ENCODE measurements at regions not wholly inside any gene's neighbourhood (a gene's known extent, or its start where the extent isn't known, plus 50 kb on each side); places are given as distances from the start of the nearest gene placed in this dataset.
"Not testable (repeated sequence)": the region's sequence is repeated elsewhere in the genome, so short reads cannot be mapped to it uniquely, and the experiment has no call there.

DNA sequence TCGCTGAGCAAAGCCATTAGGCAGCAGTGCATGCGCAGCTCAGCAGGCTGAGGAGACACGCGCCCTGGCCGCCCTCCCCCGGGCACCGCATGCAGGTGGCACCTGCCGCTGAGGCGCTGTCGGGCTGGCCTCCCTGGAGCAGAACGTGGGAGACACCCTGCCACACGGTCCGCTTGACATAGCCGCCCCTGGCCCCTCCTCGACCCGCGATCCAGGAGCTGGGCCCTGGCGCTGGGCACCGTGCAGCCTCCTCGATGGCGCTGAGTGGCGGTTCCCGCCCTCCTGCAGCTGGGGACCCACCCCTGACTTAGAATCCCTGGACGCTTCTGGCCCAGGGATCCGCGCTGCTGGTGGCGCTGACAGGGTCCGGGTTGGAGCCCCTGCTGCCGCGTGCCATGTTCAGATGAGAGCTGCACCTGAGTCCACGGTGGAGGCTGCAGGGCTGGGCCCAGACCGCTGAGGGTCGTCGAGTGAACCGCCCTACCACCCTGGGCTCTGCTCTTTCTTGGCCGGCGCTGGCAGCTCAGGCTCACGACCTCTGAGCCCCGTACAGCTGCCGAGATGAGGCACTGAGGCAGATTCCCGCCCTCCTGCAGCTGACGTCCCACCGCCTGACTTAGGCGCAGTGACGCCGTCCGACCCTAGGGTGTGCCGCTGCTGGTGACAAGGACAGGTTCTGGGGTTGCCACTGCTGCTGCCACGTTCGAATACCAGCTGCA lies 116.8 kb downstream of the OR13A1 start:
- DNase-seq (ENCODE audit: low spot score), result no peak

DNA sequence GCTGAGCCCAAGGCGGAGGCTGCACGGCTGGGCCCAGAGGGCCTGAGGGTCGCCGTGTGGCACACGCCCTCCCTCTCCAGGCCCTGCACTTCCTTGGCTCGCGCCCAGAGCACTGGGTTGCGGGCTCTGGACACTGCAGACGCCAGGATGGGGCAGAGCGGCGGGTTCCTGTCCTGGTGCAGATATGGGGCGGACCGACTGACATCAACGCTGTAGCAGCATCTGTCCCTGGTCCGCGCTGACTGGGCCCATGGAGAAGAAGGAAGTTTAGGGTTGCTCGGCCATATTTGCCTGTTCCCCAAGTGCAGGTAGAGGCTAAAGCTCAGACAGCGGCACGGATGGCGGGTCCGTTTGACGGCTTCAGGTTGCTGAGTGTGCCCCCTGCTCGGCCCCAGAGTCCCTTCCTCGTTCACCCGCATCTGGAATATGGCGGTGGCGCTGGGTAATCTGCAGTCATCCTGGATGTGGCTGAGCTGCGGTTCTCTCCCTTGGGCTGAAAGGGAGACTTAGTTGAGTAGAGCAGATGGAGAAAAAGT lies 116.1 kb downstream of the OR13A1 start:
- DNase-seq (ENCODE audit: low spot score), result no peak

DNA sequence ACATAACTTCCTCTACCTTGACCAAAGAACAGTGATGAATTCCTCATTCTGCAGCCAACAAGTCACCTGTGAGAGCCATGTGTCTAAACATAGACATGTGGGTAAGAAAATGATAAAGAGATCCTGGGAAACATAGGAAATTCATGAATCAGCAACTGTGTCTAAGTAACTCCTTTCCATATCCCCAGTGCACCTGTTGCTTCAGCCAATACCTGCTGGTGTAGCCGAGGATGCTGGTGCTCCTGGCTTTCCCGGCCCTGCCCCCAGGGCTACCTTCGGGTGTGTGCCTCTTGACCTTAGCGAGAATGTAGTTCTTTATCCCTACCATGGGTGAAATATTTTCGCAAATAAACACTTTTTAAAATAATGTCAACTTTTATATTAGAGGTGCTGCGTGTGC lies 114.1 kb downstream of the OR13A1 start:
- DNase-seq (ENCODE audit: low spot score), result no peak

DNA sequence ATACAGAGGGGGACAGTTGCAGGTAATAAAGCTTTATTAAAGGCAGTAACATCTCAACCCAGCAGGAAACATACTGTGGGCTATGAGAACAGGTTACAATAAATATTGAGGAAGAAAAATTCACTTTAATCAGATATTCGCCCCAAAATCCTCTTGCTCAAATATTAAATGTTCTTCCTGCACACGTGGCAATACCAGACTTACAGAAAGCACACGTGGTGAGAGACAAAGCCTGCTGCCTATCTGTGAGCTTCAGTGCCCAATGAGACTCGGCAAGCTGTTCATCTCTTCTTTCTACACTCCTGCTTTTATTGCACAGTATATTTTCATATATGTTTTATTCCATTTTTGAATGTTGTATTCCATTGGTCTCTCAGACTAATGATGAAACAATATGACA lies 113.2 kb downstream of the OR13A1 start:
- no peak for DNase-seq (ENCODE audit: low spot score)

DNA sequence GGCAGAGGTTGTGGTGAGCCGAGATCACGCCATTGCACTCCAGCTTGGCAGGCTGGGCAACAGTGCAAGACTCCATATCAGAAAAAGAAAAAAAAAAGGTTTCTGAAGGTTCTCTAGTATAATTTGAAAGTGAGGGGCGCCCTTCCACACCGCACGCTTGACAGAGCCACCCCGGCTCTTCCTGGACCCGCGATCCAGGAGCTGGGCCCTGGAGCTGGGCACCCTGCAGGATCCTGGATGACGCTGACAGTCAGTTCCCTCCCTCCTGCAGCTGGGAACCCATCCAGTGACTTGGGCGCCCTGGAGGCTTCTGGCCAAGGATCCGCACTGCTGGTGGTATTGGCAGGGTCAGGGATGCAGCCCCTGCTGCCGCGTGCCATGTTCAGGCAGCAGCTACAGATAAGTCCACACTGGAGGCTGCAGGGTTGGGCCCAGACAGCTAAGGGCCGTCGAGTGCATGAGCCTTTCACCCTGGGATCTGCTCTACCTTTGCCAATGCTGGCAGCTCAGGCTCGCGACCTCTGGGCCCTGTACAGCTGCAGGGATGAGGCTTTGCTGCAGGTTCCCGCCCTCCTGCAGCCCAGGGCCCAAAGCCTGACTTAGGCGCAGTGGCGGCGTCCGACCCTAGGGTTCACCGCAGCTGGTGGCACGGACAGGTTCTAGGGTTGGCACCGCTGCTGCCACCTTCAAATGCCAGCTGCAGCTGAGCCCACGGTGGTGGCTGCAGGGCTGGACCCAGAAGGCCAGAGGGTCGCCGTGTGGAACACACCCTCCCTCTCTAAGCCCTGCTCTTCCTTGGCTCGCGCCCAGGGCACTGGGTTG lies 110.2 kb downstream of the OR13A1 start:
- DNase-seq (ENCODE audit: low spot score), result no peak

DNA sequence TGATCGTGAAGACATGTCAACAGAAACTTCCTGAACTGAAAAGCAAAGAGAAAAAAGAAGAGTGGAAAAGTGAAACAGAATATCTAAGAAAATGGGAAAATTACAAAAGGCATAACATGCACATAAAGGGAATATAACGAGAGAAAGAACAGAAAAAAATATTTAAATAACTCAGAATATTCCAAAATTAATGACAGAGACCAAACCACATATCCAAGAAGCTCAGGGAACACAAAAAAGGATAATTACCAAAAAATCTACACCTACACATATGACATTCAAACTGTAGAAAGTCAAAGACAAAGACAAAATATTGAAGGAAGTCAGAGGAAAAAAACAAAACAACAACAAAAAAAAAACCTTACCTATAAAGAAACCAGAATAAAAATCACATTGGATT lies 105.5 kb downstream of the OR13A1 start:
- no peak for DNase-seq (ENCODE audit: low spot score)

DNA sequence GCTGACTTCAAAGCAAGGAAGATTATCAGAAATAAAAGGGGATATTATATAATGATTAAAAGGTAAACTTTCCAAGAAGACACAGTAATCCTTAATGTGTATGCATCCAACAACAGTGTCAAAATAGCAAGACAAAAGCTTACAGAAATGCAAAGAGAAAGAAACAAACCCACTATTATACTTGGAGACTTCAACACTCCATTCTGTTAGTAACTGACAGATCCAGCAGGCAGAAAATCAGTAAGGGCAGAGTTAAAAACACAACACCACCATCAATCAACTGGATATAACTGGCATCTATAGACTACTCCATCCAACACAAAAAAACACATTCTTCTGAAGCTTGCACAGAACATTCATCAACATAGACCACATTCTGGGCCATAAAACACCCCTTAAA lies 103.8 kb downstream of the OR13A1 start:
- DNase-seq (ENCODE audit: low spot score), result no peak

DNA sequence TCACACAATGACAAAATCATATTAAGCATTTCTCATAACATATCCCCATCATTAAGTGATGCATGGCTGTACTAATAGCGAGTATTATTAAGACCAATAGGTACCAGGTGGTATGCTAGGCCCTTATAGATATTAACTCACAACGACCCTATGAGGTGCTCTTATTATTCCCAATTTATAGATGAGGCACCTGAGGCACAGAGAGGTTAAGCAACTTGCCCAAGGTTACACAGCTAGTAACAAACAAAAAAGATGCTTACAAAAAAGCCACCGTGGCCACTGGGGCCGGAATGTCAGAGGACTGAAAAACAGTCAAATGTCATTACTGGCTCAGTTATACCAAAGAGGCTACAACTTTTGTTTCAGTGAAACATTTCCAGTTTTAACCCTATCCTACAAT lies 96.0 kb downstream of the OR13A1 start:
- no peak for DNase-seq (ENCODE audit: low spot score)

DNA sequence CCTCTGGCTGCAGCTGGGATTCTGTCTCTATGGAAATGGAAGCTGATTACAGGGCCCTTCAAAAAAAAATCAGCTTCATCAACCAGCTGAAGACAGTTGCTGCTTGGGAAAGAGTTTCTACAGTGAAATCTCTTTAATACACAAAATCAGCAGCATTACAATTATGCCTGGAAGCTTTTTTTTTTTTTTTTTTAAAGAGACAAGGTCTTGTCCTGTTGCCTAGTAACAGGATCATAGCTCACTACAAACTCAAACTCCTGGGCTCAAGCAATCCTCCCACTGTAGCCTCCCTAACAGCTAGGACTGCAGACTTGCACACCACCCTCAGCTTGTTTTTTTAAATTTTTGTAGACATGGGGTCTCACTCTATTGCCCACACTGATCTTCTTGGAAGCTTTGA lies 94.5 kb downstream of the OR13A1 start:
- DNase-seq (ENCODE audit: low spot score), result no peak

DNA sequence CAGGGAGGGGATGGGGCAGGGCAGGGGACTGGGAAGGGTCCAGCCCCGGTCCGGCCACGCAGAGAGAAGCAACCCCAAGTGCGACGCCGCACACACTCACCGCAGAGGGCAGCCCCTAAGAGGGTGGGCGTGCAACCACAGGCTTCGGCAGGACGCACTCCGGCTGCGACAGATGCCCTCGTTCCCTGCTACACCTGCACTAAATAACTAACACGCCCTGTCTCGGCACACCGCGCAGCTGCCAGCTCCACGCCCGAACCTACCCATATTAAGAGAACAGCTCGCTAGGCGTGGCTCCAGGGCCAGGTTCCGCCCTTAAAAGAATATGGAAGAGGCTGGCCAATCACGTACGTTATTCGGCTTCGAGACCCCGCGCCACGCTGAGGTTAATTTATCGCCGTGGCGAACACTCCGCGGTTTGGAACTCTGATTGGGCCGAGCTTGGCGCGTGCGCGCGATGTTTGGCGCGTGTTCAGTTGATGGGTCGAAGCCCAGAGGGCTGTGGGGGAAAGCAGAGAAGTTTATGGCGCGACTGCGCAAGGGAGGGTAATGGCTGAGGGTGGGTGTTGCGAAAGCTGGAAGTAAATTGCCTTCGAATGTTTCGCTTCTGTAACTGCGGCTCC lies 91.1 kb downstream of the OR13A1 start:
- no peak for DNase-seq (ENCODE audit: low spot score)

DNA sequence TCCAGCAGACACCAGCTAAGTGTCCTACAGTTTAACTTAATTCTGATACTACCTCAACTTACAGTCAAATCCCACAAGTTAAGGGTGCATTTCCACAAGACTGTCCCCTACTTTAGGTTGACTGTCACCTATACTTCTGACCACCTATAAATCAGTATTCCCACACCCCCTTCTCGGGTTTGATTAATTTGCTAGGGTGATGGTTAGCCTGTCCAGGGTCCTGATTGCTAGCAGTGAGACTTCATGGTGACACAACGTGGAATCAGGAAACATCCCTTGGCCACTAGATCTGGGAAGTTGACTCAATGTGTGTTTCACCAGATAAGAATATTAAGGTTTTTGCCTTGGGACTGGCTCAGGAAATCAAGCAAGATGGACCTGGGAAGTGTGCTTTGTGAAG lies 88.4 kb downstream of the OR13A1 start:
- no peak for DNase-seq (ENCODE audit: low spot score)

DNA sequence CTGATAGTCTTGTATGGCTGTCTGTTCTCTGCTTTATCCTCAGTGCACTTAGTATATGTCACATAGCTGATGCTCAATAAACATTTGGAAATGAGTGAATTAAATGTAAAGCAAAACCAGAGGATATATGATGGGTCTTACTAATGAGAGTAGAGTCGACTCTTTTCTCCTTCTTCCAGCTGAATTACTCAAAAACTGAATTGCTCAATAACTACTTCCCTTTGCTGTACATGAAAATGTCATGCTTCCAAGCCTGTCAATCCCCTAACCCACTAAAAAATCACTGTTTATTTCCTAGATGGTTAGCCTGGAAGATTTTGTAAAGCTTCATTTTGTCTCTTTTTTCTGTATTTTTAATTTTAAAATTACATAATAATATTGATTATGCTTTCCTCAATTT lies 88.0 kb downstream of the OR13A1 start:
- no peak for DNase-seq (ENCODE audit: low spot score)

DNA sequence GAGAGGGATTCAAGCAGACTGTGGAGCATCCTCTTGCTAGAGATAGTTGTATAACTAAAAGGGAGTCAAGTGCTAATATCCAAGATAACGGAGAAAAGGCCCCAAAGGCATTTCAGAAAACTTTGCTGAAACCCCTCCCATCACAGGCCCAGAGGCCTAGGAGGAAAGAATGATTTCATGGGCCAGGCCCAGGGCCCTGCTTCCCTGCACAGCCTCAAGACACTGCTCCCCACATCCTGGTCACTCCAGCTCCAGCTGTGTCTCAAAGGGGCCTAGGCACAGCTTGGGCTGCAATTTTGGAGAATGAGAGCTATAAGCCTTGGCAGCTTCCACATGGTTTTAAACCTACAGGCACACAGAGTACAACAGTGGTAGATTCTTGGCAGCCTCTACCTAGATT lies 85.6 kb downstream of the OR13A1 start:
- DNase-seq (ENCODE audit: low spot score), result no peak

DNA sequence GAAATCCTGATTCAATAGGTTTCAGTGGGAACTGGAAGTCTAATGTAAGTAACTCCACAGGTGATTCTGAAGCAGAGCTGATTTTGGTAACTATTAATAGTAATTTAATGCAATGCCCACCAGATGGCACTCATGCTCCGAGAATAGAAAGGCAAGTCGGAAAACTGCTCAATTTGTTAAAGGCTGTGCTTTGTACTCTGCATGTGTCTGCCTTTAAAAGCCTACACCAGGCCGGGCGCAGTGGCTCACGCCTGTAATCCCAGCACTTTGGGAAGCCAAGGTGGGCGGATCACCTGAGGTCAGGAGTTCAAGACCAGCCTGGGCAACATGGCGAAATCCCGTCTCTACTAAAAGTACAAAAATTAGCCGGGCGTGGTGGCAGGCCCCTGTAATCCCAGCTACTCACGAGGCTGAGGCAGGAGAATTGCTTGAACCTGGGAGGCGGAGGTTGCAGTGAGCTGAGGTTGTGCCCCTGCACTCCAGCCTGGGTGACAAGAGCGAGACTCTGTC lies 80.1 kb downstream of the OR13A1 start:
- DNase-seq (ENCODE audit: low spot score), result peak; percentile 87

DNA sequence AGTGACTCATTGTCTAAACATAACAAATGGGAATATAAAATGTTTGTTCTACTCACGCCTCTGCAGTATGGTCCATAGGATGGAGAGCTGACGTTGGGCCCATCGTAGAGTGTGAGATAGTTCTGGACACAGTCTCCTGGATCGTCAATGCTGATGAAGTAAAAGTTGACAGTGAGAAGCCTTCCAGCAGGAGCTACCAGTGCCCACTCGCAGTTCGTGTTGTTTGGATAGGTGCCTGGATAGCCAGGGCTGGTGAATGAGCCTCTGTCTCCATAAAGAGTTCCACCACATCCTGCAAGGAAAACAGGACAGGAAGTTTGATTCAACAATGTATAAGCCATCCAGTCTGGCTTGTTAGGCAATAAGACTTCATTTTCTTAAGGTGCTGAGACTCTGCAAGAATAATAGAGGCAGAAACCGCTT lies 79.6 kb downstream of the OR13A1 start:
- DNase-seq (ENCODE audit: low spot score), result no peak

DNA sequence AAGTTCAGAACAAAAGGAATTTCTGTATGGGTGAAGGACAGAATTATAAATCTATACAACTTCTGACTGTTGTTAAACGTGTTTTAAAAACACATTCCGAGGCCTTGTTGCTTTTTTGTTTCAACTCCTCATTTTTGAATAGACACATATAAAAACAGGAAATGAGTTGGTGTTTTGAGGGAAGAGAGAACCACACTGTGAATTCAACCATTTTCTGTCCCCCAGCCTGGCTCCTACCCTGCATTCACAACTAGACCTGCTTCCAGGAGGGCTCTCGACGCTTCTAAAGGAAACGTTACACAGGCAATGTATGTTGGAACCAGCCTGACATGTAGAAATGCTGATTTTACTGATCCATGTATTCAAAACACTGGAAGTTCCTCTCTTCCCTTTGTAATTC lies 76.5 kb downstream of the OR13A1 start:
- no peak for DNase-seq (ENCODE audit: low spot score)

DNA sequence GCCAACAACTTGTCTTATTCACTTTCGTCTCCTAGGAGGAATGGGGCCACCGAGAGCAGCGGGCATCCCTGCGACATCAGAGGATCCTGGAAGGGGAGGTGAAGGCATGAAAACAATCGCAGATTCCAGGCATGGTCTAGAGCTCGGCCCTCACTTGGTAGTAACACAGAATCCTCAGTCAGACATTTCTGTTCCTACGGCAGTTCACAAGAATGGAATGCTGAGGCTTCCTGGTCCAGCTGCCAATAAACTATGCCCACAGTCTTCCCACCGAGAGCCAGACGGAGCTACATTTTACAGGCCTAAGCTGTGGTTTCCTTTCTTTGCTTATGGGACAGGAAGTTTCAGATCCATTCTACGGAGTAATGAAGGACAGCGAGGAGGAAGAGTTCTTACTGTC lies 75.8 kb downstream of the OR13A1 start:
- DNase-seq (ENCODE audit: low spot score), result no peak

DNA sequence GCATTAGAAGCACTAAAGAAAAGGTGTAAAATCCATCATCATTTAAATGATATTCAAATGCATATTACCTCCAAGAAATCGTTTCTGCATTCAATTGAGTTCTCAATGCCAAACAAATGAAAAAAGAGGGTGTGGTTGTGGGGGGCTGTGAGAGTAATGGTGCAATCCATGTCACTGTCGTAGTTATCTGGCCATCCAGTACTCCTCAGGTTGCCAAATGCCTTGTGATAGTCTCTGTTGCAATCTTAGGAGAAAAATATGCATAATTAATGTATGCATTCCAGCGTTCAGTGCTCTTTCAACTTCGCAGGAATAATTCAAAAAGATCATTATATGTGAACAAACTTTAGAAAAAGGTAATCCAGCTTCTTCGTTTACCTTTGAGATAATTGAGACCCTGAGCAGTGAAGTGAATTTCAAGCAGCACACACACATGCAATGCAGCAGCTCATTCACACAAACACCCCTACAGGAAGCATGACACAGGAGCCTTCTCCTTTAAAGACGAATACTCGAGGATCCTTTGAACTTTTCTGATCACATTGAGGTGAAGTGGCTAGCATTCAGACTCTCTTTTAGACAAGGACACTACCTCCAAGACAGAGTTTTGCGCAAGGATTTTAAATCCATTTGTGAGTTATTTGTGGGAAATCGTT lies 73.4 kb downstream of the OR13A1 start:
- no peak for DNase-seq (ENCODE audit: low spot score)

DNA sequence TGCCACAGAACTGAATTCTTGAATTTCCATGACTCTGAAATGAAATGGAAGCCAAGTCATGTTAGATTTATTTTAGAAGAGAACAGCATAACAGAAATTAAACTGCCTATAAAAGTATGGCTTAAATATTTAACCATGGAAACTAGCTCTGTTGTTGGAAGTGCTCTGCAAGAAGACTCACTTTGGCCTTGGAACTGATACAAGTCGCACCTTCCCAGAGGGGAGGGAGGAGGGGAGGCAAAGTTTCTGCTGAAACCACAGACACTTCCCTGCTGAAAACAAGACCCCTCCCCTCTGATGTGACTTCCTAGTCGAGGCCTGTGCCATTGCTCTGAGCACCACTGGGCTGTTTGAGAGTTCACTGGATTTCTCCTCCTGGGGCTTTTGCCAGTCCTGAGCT lies 72.1 kb downstream of the OR13A1 start:
- DNase-seq (ENCODE audit: low spot score), result no peak

DNA sequence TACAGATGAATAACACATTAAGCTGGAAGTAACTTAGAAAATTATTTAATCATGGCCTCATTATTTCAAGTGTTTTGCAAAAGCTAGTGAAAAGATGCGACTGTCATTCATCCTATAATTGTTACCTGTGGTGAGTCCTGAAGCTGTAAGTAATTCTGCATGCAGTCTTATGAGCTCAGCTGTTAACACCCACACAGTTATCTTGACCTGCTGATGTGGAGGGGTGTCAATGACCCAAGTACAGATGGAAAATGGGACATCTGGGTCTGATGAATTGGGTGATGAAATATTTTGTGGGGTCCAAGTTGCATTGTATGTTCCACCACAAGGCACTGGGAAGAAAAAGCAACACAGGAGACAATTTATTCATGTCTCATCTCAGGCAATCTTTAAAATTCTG lies 68.9 kb downstream of the OR13A1 start:
- no peak for DNase-seq (ENCODE audit: low spot score)

DNA sequence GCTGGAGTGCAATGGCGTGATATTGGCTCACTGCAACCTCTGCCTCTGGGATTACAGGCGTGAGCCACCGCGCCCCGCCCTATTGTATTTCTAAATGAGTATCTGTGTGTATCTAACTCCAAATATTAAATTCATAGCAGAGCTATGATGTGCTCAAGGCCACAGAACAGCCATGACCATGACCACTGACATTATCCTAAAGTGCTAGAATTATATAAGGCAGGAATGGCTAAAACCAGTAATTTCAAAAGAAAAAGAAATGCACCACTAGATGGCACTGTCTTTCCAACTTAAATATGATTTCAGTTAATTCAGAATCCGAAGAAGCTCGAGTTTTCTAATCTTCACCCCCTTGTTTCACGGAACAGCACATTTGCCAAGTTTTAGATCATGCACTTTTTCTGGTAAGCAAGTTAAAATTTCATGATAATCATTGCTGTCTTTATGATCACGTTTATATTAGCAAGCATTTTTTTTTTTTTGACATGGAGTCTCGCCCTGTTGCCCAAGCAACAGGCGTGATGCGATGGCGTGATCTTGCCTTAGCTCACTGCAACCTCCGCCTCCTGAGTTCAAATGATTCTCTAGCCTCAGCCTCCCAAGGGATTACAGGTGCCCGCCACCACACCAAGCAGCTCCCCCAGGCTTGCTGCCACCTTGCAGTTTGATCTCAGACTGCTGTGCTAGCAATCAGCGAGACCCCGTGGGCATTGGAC lies 65.3 kb downstream of the OR13A1 start:
- peak; percentile 81 for DNase-seq (ENCODE audit: low spot score)

DNA sequence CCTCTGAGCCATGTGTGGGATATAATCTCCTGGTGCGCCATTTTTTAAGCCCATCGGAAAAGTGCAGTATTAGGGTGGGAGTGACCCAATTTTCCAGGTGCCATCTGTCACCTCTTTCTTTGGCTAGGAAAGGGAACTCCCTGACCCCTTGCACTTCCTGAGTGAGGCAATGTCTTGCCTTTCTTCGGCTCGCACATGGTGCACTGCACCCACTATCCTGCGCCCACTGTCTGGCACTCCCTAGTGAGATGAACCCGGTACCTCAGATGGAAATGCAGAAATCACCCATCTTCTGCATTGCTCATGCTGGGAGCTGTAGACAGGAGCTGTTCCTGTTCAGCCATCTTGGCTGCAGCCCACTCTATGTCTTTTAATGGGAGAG lies 64.7 kb downstream of the OR13A1 start:
- not testable (repeated sequence) for DNase-seq (ENCODE audit: low spot score)
